ENCODE measurements at regions not wholly inside any gene's neighbourhood (a gene's known extent, or its start where the extent isn't known, plus 50 kb on each side); places are given as distances from the start of the nearest gene placed in this dataset.

DNA sequence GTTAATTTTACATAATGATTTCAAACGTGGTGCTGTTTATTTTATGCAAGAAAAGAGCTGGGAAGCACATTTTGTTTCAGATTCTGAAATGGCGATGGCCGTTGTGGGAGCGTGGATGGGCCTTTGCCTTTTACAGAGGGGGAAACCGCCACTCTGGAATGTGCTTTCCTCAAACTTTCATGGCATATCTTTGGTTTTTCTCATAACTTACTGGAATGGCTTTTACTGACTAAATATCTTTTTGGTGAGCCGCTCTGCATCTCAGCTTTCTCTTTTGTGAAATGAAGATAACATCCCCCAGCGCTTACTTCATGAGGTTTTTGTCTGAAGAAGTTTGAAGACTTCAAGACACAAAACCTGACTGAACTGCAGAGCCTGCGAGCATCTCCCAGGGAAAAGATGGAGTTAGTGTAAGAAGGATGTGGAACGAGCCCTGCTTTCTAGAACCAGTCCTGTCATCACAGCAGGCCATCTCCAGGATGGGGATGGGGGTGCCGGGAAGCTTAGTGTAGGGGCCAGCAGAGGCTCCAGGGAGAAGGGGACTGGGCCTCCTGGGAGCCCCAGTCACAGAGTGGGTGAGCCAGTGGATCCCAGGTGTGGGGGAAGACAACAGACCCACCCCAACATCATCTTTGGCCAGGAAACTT is 61.8 kb upstream of the TIAM2 start:
- no peak for TF ChIP-seq CTCF (IDR thresholded peaks at IDR 0.05 in 8 of 11, conservative IDR thresholded peaks at IDR 0.05 in 3 of 11)
- no peak for TF ChIP-seq POLR2AphosphoS5 (IDR thresholded peaks at IDR 0.05)
